K562 (cell line): ENCODE measurements at regions not wholly inside any gene's neighbourhood (a gene's known extent, or its start where the extent isn't known, plus 50 kb on each side); places are given as distances from the start of the nearest gene placed in this dataset.

Experiments
- ARID1B ChIP-seq: fragments of 450-650 bp; IDR thresholded peaks from 2 replicates; pipeline ENCODE4 v1.6.1; 2016; ENCODE audit warnings: antibody characterized with exemption, mild to moderate bottlenecking, inconsistent platforms
- BCLAF1 ChIP-seq, 2 experiments: fragments of 450-650 bp in 1 of 2; IDR thresholded peaks; 2 replicates each; pipeline ENCODE4 v1.6.1; 2011 to 2017; ENCODE audit warnings: low read depth in 2 of 2, antibody characterized with exemption in 1 of 2, borderline replicate concordance in 1 of 2, low read length in 1 of 2, mild to moderate bottlenecking in 1 of 2, mixed read lengths in 1 of 2; ENCODE audit not compliant: control insufficient read depth in 1 of 2
- CBFA2T2 ChIP-seq: fragments of 450-650 bp; conservative IDR thresholded peaks from 2 replicates; pipeline ENCODE4 v1.6.1; 2017; ENCODE audit warnings: mild to moderate bottlenecking
- MBD2 ChIP-seq: sonication (generic); IDR thresholded peaks from 2 replicates; pipeline ENCODE4 v1.6.1; 2016; ENCODE audit warnings: low read depth, borderline replicate concordance
- PATZ1 ChIP-seq: fragments of 250-450 bp; sonication (Bioruptor Pico); IDR thresholded peaks from 2 replicates; pipeline ENCODE4 v1.5.0; 2020; ENCODE audit warnings: mild to moderate bottlenecking, borderline replicate concordance
- RAD51 ChIP-seq: fragments of 450-650 bp; IDR thresholded peaks from 2 replicates; pipeline ENCODE4 v1.7.1; 2016; ENCODE audit warnings: low read depth, mild to moderate bottlenecking, borderline replicate concordance
- RBM22 ChIP-seq: fragments of 200-400 bp; formaldehyde crosslinking; IDR thresholded peaks from 2 replicates; pipeline ENCODE4 v1.6.1; 2018; ENCODE audit warnings: low read length, low read depth; ENCODE audit not compliant: poor library complexity, severe bottlenecking
- ZBTB34 ChIP-seq: fragments of 250-450 bp; sonication (Bioruptor Pico); IDR thresholded peaks from 2 replicates; pipeline ENCODE4 v1.8.0; 2021; ENCODE audit warnings: mild to moderate bottlenecking, moderate library complexity
- ZFP1 ChIP-seq: fragments of 450-650 bp; formaldehyde crosslinking; IDR thresholded peaks from 2 replicates; pipeline ENCODE4 v1.4.0; 2020; ENCODE audit warnings: mild to moderate bottlenecking, mixed read lengths
- ZNF239 ChIP-seq: fragments of 250-450 bp; sonication (Bioruptor Pico); IDR thresholded peaks from 2 replicates; pipeline ENCODE4 v1.4.0; 2020; ENCODE audit warnings: mild to moderate bottlenecking
- ZNF408 ChIP-seq: fragments of 250-450 bp; sonication (Bioruptor Pico); IDR thresholded peaks from 2 replicates; pipeline ENCODE4 v1.4.0; 2020; ENCODE audit warnings: low read depth, mild to moderate bottlenecking, moderate library complexity
- ZNF551 ChIP-seq: fragments of 250-450 bp; sonication (Bioruptor Pico); IDR thresholded peaks from 2 replicates; pipeline ENCODE4 v1.5.0; 2021; ENCODE audit warnings: mild to moderate bottlenecking, moderate library complexity

- no peak for TF ChIP-seq PATZ1 (CRISPR knock-in tag)
- no peak for TF ChIP-seq ZFP1
- no peak for TF ChIP-seq ZNF239 (CRISPR knock-in tag)
- TF ChIP-seq ZNF408 (CRISPR knock-in tag), result no peak
- no peak for TF ChIP-seq ZBTB34 (CRISPR knock-in tag)
- no peak for TF ChIP-seq ZNF551
- TF ChIP-seq BCLAF1 (IDR thresholded peaks at IDR 0.05; ENCODE audit: borderline replicate concordance in 1 of 2, control insufficient read depth in 1 of 2, low read depth in 2 of 2, low read length in 1 of 2), result no peak
- 0 out of 2 replicates have a peak, but pooled peaks have one; percentile 17 for TF ChIP-seq ARID1B
- no peak for TF ChIP-seq RAD51
- no peak for TF ChIP-seq CBFA2T2
- no peak for TF ChIP-seq MBD2
- TF ChIP-seq RBM22, result no peak
Measured at GRCh38 chr4:14864365-14865030, 137.8 kb upstream of the CPEB2 start (continued).
